ENCODE measurements at regions not wholly inside any gene's neighbourhood (a gene's known extent, or its start where the extent isn't known, plus 50 kb on each side); places are given as distances from the start of the nearest gene placed in this dataset.

- Histone ChIP-seq H3K4me3 (ENCODE audit: low read length) (no peak overlapping the region), H3K27ac (ENCODE audit: low read length) (no peak overlapping the region), H3K4me1 (ENCODE audit: control insufficient read depth, insufficient read depth, low read length) (no peaks in the 10 kb centered on the region), H3K27me3 (ENCODE audit: control insufficient read depth, insufficient read depth, low read length) (peaks cover 5% of the 10 kb centered on the region), H3K36me3 (ENCODE audit: control insufficient read depth, insufficient read depth, low read length) (no peaks in the 10 kb centered on the region), H3K9me3 (replicated peaks; ENCODE audit: control insufficient read depth, low read depth, low read length) (no peaks in the 10 kb centered on the region)
- DNase-seq: peak; percentile 5
Observed at GRCh38 chrX:95841863-95842262, 842.8 kb upstream of the DIAPH2 start.

- Histone ChIP-seq H3K4me3 (ENCODE audit: low read length) (no peak overlapping the region), H3K36me3 (ENCODE audit: control insufficient read depth, insufficient read depth, low read length) (no peaks in the 10 kb centered on the region), H3K4me1 (ENCODE audit: control insufficient read depth, insufficient read depth, low read length) (no peaks in the 10 kb centered on the region), H3K27ac (ENCODE audit: low read length) (no peak overlapping the region), H3K27me3 (ENCODE audit: control insufficient read depth, insufficient read depth, low read length) (no peaks in the 10 kb centered on the region), H3K9me3 (replicated peaks; ENCODE audit: control insufficient read depth, low read depth, low read length) (peaks cover 3% of the 10 kb centered on the region)
- no peak for DNase-seq
- WGBS (ENCODE audit: insufficient coverage): 67% methylated on average over 1 of the region's 1 CpG
Observed at GRCh38 chrX:95860127-95860526, 824.5 kb upstream of the DIAPH2 start.

GRCh38 chrX:95875661-95876060 lies 809.0 kb upstream of the DIAPH2 start:
- H3K4me3 ChIP-seq (ENCODE audit: low read length): no peak overlapping the region
- H3K27me3 ChIP-seq (ENCODE audit: control insufficient read depth, insufficient read depth, low read length): no peaks in the 10 kb centered on the region
- peaks cover 2% of the 10 kb centered on the region for H3K9me3 ChIP-seq (replicated peaks; ENCODE audit: control insufficient read depth, low read depth, low read length)
- no peaks in the 10 kb centered on the region for H3K36me3 ChIP-seq (ENCODE audit: control insufficient read depth, insufficient read depth, low read length)
- DNase-seq: no peak
- WGBS (ENCODE audit: insufficient coverage): no CpG with 5 or more reads among the region's 1 CpG
- no peaks in the 10 kb centered on the region for H3K4me1 ChIP-seq (ENCODE audit: control insufficient read depth, insufficient read depth, low read length)
- no peak overlapping the region for H3K27ac ChIP-seq (ENCODE audit: low read length)

DNA sequence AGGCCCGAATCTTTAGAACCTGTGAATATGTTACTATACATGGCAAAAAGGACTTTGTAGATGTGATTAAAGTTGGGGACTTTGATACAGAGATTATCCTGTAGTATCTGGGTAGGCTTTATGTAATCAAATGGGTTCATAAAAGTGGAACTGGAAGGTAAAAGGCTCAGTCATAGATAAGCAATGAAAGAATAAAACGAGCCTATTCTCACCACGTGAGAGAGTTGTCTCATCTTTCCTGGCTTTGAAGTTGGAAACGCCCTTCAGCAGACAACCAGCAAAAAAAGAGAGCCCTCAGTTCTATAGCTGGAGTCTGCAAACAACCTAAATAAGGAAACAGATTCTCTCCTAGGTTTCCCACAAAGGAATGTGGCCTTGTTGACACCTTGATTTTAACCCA lies 805.8 kb upstream of the DIAPH2 start:
- no peak for DNase-seq
- Histone ChIP-seq H3K4me3 (ENCODE audit: low read length) (no peak overlapping the region), H3K36me3 (ENCODE audit: control insufficient read depth, insufficient read depth, low read length) (no peaks in the 10 kb centered on the region), H3K4me1 (ENCODE audit: control insufficient read depth, insufficient read depth, low read length) (no peaks in the 10 kb centered on the region), H3K9me3 (replicated peaks; ENCODE audit: control insufficient read depth, low read depth, low read length) (peaks cover 2% of the 10 kb centered on the region), H3K27me3 (ENCODE audit: control insufficient read depth, insufficient read depth, low read length) (no peaks in the 10 kb centered on the region), H3K27ac (ENCODE audit: low read length) (no peak overlapping the region)
- WGBS (ENCODE audit: insufficient coverage): 43% methylated on average over 2 of the region's 4 CpGs

- no CpG with 5 or more reads among the region's 2 CpGs for WGBS (ENCODE audit: insufficient coverage)
- peak; percentile 53 for DNase-seq
- H3K27ac ChIP-seq (ENCODE audit: low read length): no peak overlapping the region
Observed at GRCh38 chrX:95884186-95884585, 800.5 kb upstream of the DIAPH2 start.

DNA sequence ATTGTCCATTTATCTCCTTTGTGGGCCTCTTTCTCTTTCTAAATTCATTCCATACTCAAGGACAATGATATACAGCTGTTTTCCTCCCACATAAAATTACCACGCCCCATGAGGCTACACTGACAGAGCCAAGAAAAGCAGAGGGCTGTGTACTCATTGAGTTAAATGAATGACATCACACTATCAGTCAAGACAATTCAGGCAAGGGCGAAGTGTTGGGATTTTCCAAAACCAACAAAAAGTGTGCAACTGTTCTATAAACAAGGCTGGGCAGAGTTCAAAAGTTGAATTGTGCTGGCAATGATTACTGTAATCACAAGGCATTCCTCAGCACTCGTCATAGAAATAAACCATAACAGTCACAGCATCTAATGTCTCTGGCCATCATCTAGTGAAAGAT lies 799.6 kb upstream of the DIAPH2 start:
- no peaks in the 10 kb centered on the region for H3K4me1 ChIP-seq (ENCODE audit: control insufficient read depth, insufficient read depth, low read length)
- H3K27me3 ChIP-seq (ENCODE audit: control insufficient read depth, insufficient read depth, low read length): peaks cover 3% of the 10 kb centered on the region
- peak; percentile 85 for DNase-seq
- H3K36me3 ChIP-seq (ENCODE audit: control insufficient read depth, insufficient read depth, low read length): no peaks in the 10 kb centered on the region
- 40% methylated on average over 1 of the region's 3 CpGs for WGBS (ENCODE audit: insufficient coverage)
- H3K27ac ChIP-seq (ENCODE audit: low read length): peak overlapping the region; percentile 26
- H3K9me3 ChIP-seq (replicated peaks; ENCODE audit: control insufficient read depth, low read depth, low read length): no peaks in the 10 kb centered on the region
- no peak overlapping the region for H3K4me3 ChIP-seq (ENCODE audit: low read length)

More at GRCh38 chrX:95884186-95884585, 800.5 kb upstream of the DIAPH2 start:
- H3K36me3 ChIP-seq (ENCODE audit: control insufficient read depth, insufficient read depth, low read length): no peaks in the 10 kb centered on the region
- no peaks in the 10 kb centered on the region for H3K4me1 ChIP-seq (ENCODE audit: control insufficient read depth, insufficient read depth, low read length)
- H3K27me3 ChIP-seq (ENCODE audit: control insufficient read depth, insufficient read depth, low read length): peaks cover under 1% of the 10 kb centered on the region
- no peak overlapping the region for H3K4me3 ChIP-seq (ENCODE audit: low read length)
- no peaks in the 10 kb centered on the region for H3K9me3 ChIP-seq (replicated peaks; ENCODE audit: control insufficient read depth, low read depth, low read length)

- H3K36me3 ChIP-seq (ENCODE audit: control insufficient read depth, insufficient read depth, low read length): no peaks in the 10 kb centered on the region
- no peak overlapping the region for H3K27ac ChIP-seq (ENCODE audit: low read length)
- peaks cover 3% of the 10 kb centered on the region for H3K27me3 ChIP-seq (ENCODE audit: control insufficient read depth, insufficient read depth, low read length)
- H3K4me3 ChIP-seq (ENCODE audit: low read length): no peak overlapping the region
- H3K4me1 ChIP-seq (ENCODE audit: control insufficient read depth, insufficient read depth, low read length): no peaks in the 10 kb centered on the region
- WGBS (ENCODE audit: insufficient coverage): 100% methylated on average over 1 of the region's 1 CpG
- no peaks in the 10 kb centered on the region for H3K9me3 ChIP-seq (replicated peaks; ENCODE audit: control insufficient read depth, low read depth, low read length)
- DNase-seq: no peak
Observed at GRCh38 chrX:95889279-95889678, 795.4 kb upstream of the DIAPH2 start.

GRCh38 chrX:95893636-95894035 lies 791.0 kb upstream of the DIAPH2 start:
- H3K9me3 ChIP-seq (replicated peaks; ENCODE audit: control insufficient read depth, low read depth, low read length): no peaks in the 10 kb centered on the region

DNA sequence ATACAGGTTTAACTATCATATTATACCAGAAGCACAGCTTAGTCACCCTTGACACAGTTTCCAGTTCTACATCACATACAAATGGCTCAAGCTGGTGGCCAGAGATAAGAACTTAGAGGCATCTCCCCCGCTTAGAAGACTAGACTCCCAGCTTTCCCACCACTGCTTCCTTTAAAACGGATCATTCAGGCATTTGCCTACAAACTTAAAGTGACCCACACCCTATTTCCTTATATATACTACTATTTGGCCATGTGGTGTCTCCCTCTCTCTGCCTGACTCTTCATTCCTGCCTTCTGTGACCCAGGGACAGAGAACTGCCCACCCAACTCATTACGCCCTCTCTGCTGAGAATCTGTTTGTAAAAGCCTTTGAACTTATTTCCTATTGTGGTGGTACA lies 781.2 kb upstream of the DIAPH2 start:
- H3K27me3 ChIP-seq (ENCODE audit: control insufficient read depth, insufficient read depth, low read length): peaks cover 11% of the 10 kb centered on the region
- H3K9me3 ChIP-seq (replicated peaks; ENCODE audit: control insufficient read depth, low read depth, low read length): no peaks in the 10 kb centered on the region
- H3K4me3 ChIP-seq (ENCODE audit: low read length): no peak overlapping the region
- no peak for DNase-seq
- WGBS (ENCODE audit: insufficient coverage): 28% methylated on average over 2 of the region's 3 CpGs
- H3K36me3 ChIP-seq (ENCODE audit: control insufficient read depth, insufficient read depth, low read length): no peaks in the 10 kb centered on the region
- no peaks in the 10 kb centered on the region for H3K4me1 ChIP-seq (ENCODE audit: control insufficient read depth, insufficient read depth, low read length)
- no peak overlapping the region for H3K27ac ChIP-seq (ENCODE audit: low read length)

More at GRCh38 chrX:95893636-95894035, 791.0 kb upstream of the DIAPH2 start:
- no CpG with 5 or more reads among the region's 2 CpGs for WGBS (ENCODE audit: insufficient coverage)
- H3K4me1 ChIP-seq (ENCODE audit: control insufficient read depth, insufficient read depth, low read length): no peaks in the 10 kb centered on the region
- no peak overlapping the region for H3K27ac ChIP-seq (ENCODE audit: low read length)
- peak; percentile 48 for DNase-seq
- no peaks in the 10 kb centered on the region for H3K36me3 ChIP-seq (ENCODE audit: control insufficient read depth, insufficient read depth, low read length)
- H3K27me3 ChIP-seq (ENCODE audit: control insufficient read depth, insufficient read depth, low read length): peaks cover 3% of the 10 kb centered on the region
- H3K4me3 ChIP-seq (ENCODE audit: low read length): no peak overlapping the region

GRCh38 chrX:95903975-95904374 lies 780.7 kb upstream of the DIAPH2 start:
- Histone ChIP-seq H3K9me3 (replicated peaks; ENCODE audit: control insufficient read depth, low read depth, low read length) (no peaks in the 10 kb centered on the region), H3K4me3 (ENCODE audit: low read length) (no peak overlapping the region), H3K36me3 (ENCODE audit: control insufficient read depth, insufficient read depth, low read length) (no peaks in the 10 kb centered on the region), H3K4me1 (ENCODE audit: control insufficient read depth, insufficient read depth, low read length) (no peaks in the 10 kb centered on the region), H3K27me3 (ENCODE audit: control insufficient read depth, insufficient read depth, low read length) (peaks cover 11% of the 10 kb centered on the region), H3K27ac (ENCODE audit: low read length) (no peak overlapping the region)
- DNase-seq: no peak
- WGBS (ENCODE audit: insufficient coverage): 100% methylated on average over 1 of the region's 3 CpGs

DNA sequence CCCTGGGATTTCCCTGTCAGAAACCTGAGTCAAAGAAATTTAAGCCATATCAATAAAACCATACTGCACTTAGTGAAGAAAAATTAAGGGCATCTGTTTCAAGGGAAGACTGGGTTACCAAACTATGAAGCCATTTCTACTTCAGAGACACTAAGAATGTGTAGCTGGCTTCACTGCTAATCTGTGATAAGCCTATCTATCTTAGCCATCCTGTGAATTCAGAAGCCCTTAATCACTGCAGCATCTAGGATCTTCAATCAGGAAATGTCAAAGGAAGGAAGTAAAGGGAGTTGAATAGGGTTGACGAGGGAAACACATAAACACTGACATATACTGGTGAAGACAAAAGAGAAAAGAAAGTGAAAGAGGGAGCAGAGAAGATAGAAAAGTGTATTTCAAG lies 777.6 kb upstream of the DIAPH2 start:
- no CpG with 5 or more reads among the region's 1 CpG for WGBS (ENCODE audit: insufficient coverage)
- H3K27me3 ChIP-seq (ENCODE audit: control insufficient read depth, insufficient read depth, low read length): peaks cover 4% of the 10 kb centered on the region
- H3K4me1 ChIP-seq (ENCODE audit: control insufficient read depth, insufficient read depth, low read length): no peaks in the 10 kb centered on the region
- no peak for DNase-seq
- H3K27ac ChIP-seq (ENCODE audit: low read length): no peak overlapping the region
- no peaks in the 10 kb centered on the region for H3K36me3 ChIP-seq (ENCODE audit: control insufficient read depth, insufficient read depth, low read length)
- no peak overlapping the region for H3K4me3 ChIP-seq (ENCODE audit: low read length)
- no peaks in the 10 kb centered on the region for H3K9me3 ChIP-seq (replicated peaks; ENCODE audit: control insufficient read depth, low read depth, low read length)

Data from muscle of leg (tissue), 3 donors.